NCI-H2196 (cell line): ENCODE measurements at regions not wholly inside any gene's neighbourhood (a gene's known extent, or its start where the extent isn't known, plus 50 kb on each side); places are given as distances from the start of the nearest gene placed in this dataset.
A peak's percentile ranks its signal among the peaks of the same experiment; 100 is the strongest.

Experiments used
- DNase-seq: peaks from one replicate; lab custom pipeline; 2025; ENCODE audit not compliant: unreplicated experiment; lab: John Stamatoyannopoulos, UW

DNA sequence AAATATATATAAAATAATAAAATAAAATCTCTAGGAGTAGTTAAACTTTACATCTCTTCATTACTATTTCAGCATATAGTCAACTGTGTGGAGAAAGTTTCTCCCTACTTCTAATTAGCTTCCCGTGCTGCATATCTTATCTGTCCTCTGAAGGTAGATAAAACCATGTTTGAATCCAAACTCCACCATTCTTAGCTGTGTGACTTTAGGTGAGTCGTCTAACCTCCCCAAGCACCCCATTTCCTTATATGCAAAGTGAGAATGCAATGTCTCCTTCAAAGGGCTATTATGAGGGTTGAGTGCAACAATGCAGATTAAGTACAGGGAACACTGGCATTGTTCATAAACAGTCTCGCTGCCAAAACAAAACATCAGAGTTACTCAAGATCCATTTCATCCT is 80.8 kb upstream of the DRD2 start:
- no peak for DNase-seq

DNA sequence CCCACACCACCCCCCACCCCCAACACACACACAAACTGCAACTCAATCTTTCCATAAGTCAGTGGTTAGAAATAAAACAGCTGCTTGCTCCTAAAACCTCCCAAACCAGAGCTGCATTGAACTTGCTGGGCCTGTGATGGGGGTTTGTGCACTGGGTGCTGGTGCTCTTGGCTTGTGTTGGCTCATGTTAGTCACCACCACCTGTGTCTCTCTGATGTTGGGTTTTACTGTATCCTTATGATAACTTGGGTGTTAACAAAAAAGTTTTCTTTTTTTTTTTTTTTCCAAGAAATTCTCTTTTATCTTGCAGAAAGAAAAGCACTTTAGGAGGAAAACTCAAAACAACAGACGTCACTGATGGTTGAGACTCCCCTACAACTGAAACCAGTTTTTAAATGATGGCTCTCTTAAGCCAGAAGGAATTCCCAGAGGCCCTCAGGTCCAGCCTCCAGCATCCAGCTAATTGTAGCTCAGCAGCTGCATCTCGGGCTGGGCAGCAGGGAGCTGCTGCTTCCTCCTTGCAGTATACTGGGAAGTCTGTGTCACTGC is 79.9 kb upstream of the DRD2 start:
- no peak for DNase-seq

DNA sequence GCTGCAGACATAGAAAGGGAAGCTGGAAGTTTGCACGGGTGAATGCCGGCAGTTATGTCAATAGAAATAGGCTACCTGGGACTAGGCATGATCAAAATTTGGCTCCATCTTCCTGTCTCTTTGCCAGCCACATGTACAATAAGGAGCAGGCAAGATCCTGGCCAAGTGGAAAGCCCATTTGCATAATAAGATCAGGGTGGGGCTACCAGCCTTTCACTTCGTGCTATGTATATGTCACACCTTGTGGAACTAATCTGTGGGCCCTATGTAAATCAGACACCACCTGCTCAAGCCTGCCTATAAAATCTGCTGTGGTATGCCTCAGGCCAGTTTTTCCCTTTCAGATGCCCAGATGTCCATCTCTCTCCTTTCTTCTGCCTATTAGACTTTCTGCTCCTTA is 79.3 kb upstream of the DRD2 start:
- DNase-seq, result peak; percentile 14

DNA sequence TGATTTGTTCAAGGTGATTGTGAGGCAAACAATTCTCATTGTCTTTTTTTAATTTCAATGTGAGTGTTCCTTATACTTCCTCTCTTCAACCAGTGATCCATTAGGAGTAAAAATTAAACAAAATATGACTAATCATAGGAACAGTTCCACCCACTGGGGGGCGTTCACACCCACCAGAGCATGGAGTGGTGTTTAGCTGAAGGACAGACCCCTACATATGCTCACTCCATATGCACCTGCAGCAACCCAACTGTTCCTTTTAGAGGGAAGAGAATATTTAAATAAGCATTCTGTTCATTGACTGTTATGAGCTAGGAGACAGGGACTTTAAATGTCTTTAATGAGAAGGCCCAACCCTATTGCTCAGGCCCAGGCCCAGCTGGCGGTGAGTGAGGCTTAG is 78.7 kb upstream of the DRD2 start:
- no peak for DNase-seq

DNA sequence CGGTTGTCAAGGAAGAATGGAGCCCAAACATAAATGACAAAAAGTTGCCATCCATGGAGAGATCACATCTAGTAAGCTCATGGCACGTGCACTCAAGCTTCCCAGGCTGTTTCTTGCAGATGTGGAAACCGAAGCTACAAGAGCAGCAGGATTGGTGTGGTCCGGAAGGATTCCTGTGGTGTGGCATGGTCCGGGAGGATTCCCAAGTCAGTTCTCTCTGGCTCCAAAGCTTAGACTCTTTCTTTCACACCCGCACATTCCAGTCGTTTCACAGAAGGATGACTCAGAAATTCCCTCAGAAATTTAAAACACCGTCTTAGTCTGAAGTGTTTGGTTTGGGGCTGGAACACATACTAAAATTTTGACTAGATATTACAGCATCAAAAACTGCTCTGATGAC is 78.0 kb upstream of the DRD2 start:
- DNase-seq, result no peak

DNA sequence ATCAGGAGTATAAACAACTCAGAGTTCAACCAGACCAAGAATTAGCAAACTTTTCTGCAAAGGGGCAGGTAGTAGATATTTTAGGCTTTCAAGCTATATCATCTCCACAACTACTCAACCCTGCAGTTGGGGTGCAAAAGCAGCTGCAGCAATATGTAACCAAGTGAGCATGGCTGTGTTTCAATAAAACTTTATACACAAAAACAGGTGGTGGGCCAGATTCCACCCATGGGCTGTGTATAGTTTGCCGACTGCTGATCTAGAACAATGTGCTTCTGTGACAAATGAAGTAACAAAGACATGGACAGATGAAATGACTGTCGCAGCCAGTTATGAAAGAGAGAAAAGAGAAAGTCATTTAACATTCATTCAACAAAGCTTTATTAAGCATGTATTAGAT is 77.1 kb upstream of the DRD2 start:
- DNase-seq, result no peak

DNA sequence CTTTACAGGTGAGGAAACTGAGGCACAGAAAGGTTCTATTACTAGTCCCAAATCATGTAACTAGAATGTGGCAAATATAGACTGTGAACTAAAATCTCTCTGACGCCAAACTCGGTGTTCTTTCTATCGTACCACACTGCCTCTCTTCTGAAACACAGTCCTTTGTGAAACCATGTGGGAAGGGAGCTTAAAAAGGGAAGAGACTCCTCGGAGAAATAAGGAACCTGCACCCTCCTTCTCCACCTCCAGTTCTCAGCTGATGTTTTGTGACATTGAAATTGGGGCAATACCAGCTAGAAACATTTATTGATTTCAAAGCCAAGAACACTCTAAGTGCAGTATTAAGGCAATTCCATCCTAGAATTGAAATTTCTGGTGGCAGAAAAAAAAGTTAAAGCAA is 76.4 kb upstream of the DRD2 start:
- DNase-seq, result no peak

DNA sequence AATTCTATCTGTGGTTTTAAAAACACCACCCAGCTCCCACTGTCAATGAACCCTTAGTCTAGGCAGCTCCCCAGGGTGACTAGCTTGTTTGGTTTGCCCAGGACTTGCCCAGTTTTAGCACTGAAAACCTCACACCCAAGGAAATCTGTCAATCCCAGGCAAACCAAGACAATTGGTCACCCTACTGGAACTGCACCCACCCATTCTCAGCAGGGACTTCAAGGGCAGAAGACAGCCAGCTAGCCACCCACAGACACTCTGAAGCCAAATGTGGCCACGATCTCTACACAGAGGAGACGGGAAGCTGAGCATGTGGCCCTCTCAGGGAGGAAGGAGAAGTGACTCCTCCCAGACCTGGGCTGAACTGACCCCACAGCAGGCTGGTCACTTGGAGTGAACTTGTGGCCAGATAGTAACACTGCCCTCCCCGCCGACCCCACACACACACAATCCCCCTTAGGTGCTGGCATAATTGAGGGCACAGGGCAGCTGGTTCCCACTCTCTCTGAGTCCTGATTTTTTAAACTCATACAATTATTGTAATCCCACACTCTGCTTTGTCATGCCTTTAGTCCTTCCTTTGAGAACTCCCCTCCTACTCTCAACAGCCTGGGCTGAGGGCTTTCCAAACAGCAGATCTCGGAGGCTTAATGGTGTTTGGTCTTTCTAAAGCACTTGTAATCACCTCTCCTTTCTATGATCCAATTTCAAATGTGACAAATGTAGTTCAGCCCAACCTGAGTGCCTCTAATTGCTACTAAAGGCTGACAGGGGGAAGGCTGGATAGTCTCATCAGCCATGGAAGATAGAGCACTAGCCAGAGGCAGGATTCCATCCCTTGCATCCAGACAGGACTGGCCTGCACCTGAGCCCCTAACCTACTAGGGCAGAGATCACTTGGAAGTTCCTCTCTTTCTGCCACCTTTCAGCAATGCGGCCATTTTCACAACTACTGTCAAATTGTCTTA is 74.7 kb upstream of the DRD2 start:
- DNase-seq, result no peak

DNA sequence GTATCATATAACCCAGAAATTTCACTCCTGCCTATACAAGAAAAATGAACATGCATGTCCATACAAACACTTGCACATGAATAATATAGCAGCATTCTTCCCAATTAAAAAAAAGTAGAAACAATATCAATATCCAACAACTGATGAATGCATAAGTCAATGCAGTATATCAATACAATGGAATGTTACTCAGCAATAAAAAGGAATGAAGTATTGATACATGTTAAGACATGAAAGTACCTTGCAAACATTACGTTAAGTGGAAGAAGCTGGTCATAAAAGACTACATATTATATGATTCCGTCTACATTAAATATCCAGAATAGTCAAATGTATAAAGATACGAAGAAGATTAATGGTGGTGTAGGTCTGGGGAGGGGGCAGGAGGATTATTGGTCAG is 73.9 kb upstream of the DRD2 start:
- DNase-seq, result no peak

DNA sequence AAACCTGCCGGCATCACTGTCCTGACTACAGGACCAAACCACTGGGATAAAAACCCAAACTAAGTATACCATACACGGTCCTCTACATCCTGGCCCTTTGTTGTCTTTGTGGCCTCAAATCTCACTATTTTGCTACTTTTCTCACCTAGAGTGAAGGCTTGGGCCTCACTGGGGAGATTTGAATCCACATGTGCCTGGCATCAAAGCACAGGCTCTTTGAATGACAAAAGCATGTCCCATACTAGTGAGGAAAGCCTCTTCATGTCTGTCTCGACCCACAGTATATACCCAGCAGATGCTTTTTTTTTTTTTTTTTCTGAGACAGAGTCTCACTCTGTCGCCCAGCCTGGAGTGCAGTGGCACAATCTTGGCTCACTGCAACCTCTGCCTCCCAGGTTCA is 72.5 kb upstream of the DRD2 start:
- DNase-seq, result no peak

DNA sequence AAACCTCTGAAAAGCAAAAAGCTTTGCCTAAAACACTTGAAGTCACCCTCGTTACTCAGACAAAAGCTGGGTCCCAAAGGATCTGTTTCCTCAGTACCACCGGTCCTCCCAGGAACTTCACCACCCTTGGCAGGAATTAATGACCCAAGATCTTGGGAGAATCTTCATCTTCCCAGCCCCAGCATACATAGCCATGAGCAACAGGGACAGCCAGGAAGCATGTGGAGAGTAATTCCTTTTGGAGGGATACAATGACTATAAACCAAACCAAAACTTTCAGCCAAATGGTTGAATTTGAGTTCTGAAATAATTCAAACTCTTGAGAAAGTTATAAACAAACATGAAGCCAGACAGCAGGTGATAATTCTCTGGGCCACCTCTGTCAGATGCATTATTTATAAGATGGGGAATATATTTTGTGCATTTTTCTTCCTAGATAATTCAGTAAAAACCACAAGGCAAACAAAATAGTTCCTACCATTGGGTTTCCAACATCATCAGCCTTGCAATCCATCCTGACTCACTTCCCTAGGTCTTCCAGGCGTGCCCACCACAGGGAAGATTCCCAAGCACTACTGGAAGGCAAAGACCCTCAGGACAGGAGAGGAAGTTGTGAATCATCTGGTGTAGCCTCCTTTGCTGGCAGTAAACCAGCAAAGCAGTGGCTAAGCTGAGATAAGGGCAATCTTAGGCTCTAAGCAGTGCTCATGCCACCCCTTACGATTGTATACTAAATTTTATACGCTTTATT is 71.7 kb upstream of the DRD2 start:
- no peak for DNase-seq

DNA sequence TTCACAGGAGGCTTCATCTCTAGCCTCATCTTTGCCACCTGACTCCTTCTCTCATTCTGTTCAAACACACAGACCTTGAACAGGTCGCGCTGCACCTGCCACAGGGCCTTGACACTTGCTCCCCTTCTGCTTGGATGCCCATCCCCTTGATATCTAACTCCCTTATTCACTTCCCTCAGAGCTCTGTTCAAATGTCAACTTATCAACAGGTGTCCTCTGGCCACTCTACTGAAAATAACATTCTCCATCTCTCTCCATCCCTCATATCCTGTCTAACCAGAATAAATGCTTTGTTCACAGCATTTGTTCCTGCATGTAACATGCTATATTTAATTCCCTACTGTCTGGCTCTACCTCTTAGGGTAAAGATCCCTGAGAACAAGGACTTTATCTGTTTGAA is 67.2 kb upstream of the DRD2 start:
- no peak for DNase-seq

DNA sequence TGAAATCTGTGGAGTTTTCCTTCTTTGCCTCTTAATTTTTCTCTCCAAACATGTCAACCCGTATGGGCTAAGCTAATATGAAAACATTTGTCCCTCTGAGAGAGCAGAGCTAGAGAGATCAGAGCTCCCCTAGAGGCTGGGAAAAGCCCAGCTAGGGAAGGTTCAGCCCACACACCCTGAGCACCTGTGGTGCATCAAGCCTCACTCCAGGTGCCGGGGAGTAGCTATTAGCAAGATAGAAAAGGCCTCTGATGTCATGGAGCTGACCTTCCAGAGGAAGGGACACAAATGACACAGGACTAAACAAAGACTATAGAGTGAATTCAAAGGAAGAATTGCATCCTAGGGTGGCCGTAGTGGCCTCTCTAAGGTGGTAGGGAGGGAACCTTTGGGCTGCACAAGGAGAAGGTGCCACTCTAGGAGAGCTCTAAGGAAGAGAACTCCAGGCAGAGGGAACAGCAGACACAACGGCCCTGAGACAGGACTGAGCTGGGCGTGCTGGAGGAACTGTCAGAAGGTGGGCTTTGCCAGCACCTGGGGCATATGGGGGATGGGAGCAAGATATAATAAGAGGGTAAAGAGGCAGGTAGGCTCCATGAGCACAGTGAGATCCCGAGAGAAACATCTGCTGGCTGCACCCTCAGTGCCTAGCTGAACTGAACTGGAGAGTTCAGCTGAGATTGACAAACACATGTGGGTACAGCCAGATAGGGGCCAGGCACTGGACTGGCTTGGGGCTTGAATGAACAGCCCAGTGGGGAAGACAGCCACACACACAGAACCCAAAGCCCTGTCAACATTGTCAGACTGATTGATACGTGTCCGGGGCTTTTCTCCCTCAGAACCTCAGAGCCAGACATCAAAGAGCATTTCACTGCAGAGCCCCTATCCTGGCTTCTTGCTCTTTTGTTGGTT is 65.5 kb upstream of the DRD2 start:
- DNase-seq, result no peak

DNA sequence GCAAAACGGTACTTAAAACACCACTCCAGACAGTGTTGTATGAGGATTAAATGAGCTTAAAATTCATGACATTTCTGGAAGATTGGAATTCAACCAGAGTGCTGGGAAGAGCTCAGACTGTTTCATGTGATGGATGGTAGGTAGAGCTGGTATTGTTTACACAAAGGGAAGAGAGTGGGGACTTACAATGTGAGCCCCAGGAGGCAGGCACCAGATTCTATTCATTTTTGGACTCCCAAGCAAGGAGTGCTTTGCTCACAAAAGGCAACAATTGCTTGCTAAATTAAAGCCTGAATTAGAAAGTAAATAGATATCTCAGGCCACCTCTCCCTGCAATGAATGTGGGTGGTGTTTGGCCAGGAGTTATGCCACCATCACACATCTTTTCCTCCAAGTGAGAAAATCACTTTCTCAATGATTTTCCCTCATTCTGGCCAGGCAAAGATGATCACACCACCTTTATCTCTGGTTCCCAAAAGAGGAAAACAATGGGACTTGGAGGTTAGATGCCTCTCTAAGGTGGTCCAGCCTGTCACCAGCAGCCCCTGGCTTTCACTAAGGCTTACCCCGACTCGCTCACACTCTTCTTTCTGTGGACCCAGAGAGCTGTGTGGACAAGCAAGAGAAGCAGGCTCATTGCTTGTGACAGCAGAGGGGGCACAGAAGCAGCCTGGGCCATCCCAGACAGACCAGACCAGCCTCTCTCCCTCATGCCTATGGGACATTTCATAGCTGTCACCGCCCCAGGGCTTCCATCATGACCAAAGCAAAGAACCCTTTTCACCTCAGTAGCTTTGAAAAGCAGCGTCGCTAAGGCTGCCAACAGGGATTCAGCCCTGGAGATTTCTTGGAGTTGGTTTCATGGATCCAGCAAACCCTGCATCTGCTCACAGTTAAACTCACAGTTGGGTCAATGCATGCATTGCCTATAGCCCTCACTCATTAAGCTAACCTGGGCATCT is 63.5 kb upstream of the DRD2 start:
- DNase-seq, result no peak

DNA sequence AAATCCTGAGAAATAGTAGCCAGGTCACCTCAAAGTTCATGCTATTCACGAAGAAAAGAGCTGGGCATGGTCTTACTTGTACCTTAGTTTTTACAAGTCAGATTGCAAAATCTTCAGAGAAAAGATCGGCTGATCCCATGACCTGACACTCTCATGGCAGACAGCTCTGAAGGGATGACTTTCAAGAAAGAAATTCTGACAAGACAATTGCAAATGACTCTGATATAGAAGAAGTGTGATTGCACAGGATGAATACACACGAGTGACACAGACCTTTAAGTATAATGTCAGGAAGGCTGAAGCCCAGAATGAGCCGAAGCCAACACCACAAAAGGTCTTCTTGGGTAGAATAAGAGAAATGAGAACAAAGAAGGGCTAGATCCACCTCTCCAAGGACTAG is 59.4 kb upstream of the DRD2 start:
- DNase-seq, result no peak

DNA sequence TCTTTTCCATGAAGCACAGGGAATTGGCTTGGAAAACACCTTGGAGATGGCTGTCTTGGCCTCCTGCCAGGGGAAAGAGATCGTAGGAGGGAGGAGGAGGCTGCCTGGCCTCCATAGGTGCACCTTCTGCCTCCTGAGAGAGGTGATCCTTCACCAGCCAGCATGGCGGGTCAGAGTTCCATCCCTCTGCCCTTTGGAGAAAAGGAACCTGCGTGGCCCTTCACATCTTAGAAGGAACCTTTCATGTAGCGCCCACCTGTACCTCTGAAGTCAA is 58.2 kb upstream of the DRD2 start:
- DNase-seq, result no peak

DNA sequence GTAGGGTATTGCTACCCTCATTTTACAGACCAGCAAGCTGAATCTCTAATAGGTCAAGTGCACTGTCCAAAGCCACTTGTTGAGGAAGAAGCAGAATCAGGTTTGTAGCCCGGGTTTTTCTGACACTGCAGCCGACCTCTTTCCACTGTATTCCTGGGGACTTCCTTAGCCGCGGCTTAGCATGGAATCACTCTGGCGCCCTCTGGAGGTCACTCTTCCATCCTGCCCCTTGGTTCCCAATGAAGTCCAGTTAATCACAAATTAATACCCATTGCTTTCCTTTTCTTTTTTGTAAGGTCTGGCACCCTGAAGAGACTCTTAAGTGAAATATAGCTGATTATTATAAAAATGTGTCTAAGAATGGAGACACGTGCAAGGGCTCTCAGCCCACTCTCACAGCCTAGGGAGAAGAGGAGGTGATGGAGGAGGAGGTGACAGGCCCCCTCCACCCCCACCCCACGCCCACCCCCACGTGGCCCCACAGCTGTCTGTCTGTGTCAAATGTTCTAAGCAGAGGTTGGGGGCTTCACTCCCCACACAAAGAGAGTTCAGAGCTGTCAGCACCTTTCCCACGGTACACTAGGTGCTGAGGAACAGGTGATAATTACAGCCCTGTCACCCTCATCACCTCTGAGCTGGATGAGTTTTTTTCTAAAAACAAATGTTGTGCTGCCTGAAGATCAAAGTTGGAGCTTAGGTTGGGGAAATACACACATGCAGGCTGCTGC is 57.7 kb upstream of the DRD2 start:
- DNase-seq, result peak; percentile 83

DNA sequence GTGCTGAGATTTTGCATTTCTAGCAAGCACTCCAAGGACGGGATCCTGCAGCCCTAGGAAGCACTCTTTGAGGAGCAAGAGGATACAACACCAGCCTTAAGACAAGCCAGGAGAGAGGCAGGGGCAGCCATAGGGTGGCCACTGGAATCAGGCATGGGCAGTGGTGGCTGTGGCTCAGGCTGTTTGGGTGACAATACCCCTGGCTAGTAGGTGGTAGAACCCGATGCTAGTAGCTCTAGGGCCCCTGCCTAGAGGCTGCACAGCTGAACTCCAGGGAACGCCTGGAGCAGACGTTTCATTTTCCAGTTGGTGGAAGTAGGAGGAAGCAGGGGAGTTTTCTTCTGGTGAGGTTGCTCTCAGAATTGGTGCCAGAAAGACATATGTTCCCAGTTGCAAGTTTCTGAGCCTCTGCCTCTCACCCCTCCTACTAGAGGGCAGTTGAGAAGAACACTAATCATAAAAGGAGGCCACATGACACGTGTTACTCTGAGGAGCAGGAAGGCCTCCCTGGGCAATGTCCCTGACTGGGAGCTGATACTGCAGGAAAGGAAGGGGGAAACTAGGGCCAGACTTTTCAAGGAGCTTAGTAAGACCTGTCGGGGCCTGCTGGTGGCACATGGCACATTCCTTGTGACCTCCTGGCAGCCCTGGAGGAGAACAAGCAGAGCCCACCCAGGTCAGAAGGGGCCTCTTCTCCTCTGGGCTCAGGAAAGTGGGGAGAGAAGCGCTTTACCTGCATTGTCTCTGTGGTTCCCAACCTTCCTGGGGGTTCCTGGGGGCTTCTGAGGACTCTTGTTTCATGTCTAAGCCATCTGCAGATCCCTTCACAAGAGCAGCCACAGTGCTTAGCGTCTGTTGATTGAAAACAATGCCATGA is 56.6 kb upstream of the DRD2 start:
- no peak for DNase-seq

DNA sequence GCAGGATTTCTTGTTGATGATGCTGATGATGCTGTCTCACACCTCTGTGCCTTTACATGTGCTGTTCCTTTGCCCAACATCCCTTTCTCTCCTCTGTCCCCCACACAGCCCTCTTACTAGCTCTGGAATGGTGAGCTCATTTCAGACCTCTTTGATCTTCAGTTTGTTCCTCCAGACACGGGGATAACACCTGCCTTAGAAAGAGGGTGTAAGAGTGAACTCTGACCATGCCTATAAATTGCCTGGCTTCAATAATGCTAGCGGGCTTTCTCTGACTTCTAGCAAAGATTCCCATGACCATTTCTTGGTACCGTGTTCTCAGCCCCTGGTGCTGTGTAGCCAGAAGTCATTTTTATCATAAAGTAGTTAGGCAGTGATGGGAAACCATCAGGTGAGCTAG is 55.9 kb upstream of the DRD2 start:
- no peak for DNase-seq
